LHCN-M2 (cell line): ENCODE measurements at regions not wholly inside any gene's neighbourhood (a gene's known extent, or its start where the extent isn't known, plus 50 kb on each side); places are given as distances from the start of the nearest gene placed in this dataset.

Experiments
- DNase-seq: peaks from one replicate; pipeline ENCODE4 v3.0.0-alpha.2; 2012; ENCODE audit warnings: low read depth

- no peak for DNase-seq
Measured at GRCh38 chr3:104553121-104553520, 813.6 kb upstream of the ALCAM start.

GRCh38 chr3:104554425-104554824, 812.3 kb upstream of the ALCAM start:
- no peak for DNase-seq

- DNase-seq = no peak
Measured at GRCh38 chr3:104555728-104556127, 811.0 kb upstream of the ALCAM start.

GRCh38 chr3:104556372-104557078, 810.2 kb upstream of the ALCAM start:
- DNase-seq = no peak

GRCh38 chr3:104561324-104561723, 805.4 kb upstream of the ALCAM start:
- DNase-seq = no peak

- DNase-seq = peak; percentile 67
Measured at GRCh38 chr3:104564045-104564643, 802.6 kb upstream of the ALCAM start.

- DNase-seq = no peak
Measured at GRCh38 chr3:104566054-104566453, 800.7 kb upstream of the ALCAM start.

GRCh38 chr3:104575634-104576033, 791.1 kb upstream of the ALCAM start:
- no peak for DNase-seq

GRCh38 chr3:104578558-104578957, 788.2 kb upstream of the ALCAM start:
- DNase-seq = no peak

- peak; percentile 23 for DNase-seq
Measured at GRCh38 chr3:104582092-104582491, 784.6 kb upstream of the ALCAM start.

- no peak for DNase-seq
Measured at GRCh38 chr3:104584682-104585081, 782.0 kb upstream of the ALCAM start.

- DNase-seq = no peak
Measured at GRCh38 chr3:104586344-104586743, 780.4 kb upstream of the ALCAM start.

GRCh38 chr3:104588442-104588841, 778.3 kb upstream of the ALCAM start:
- DNase-seq = no peak

GRCh38 chr3:104591776-104592175, 774.9 kb upstream of the ALCAM start:
- DNase-seq = no peak

GRCh38 chr3:104594491-104594890, 772.2 kb upstream of the ALCAM start:
- DNase-seq = no peak

- DNase-seq = no peak
Measured at GRCh38 chr3:104596054-104596453, 770.7 kb upstream of the ALCAM start.

GRCh38 chr3:104596551-104596950, 770.2 kb upstream of the ALCAM start:
- DNase-seq = peak; percentile 43

- DNase-seq = peak; percentile 52
Measured at GRCh38 chr3:104598848-104599511, 767.7 kb upstream of the ALCAM start.

- peak; percentile 41 for DNase-seq
Measured at GRCh38 chr3:104604326-104605010, 762.2 kb upstream of the ALCAM start.

GRCh38 chr3:104606812-104607211, 759.9 kb upstream of the ALCAM start:
- DNase-seq = no peak

- DNase-seq = no peak
Measured at GRCh38 chr3:104610730-104611652, 755.7 kb upstream of the ALCAM start.
